Activated CD8-positive, alpha-beta T cell treated with anti-CD3 and anti-CD28 coated beads for 36 hours (primary cell): ENCODE measurements at regions not wholly inside any gene's neighbourhood (a gene's known extent, or its start where the extent isn't known, plus 50 kb on each side); places are given as distances from the start of the nearest gene placed in this dataset.
"Not testable (repeated sequence)": the region's sequence is repeated elsewhere in the genome, so short reads cannot be mapped to it uniquely, and the experiment has no call there.

Experiments used
- ATAC-seq: fragments of 200-7000 bp; cut with Tn5 transposase; one replicate; pipeline ENCODE4 v1.10.0; 2021; ENCODE audit warnings: mild to moderate bottlenecking, moderate library complexity
- CTCF ChIA-PET: fragments of 350-600 bp; sonication (Branson Sonifier 250); formaldehyde crosslinking; loops from one replicate; lab custom pipeline; 2021; ENCODE audit warnings: antibody characterized with exemption; lab: Charles Lee
- POLR2A ChIA-PET: fragments of 350-600 bp; sonication (Branson Sonifier 250); formaldehyde crosslinking; loops from one replicate; lab custom pipeline; 2021; ENCODE audit warnings: antibody characterized with exemption; lab: Charles Lee
- DNase-seq: peaks from one replicate; pipeline ENCODE4 v3.0.0-alpha.2; 2020
- H3K27ac Mint-ChIP-seq: one replicate; pipeline ENCODE4 v1.8.0; 2021; ENCODE audit warnings: mild to moderate bottlenecking, mixed read lengths
- H3K27me3 Mint-ChIP-seq: one replicate; pipeline ENCODE4 v1.8.0; 2021; ENCODE audit warnings: mixed read lengths
- H3K36me3 Mint-ChIP-seq: one replicate; pipeline ENCODE4 v1.8.0; 2021; ENCODE audit warnings: low read depth, mixed read lengths
- H3K4me1 Mint-ChIP-seq: one replicate; pipeline ENCODE4 v1.8.0; 2021; ENCODE audit warnings: low read depth, mixed read lengths
- H3K4me3 Mint-ChIP-seq: one replicate; pipeline ENCODE4 v1.8.0; 2021; ENCODE audit warnings: mild to moderate bottlenecking, moderate library complexity, mixed read lengths
- H3K9me3 Mint-ChIP-seq: one replicate; pipeline ENCODE4 v1.8.0; 2021; ENCODE audit warnings: mixed read lengths
- intact Hi-C: fragments of 100-400 bp; cut with micrococcal nuclease; formaldehyde crosslinking; loops from one replicate; pipeline ENCODE4 v1.10.0; 2022
- TF ChIP-seq, protein P1 (sequence below): fragments of 200-600 bp; IDR thresholded peaks from one replicate; pipeline ENCODE4 v1.8.0; 2022; ENCODE audit warnings: antibody characterized with exemption, mild to moderate bottlenecking

DNA sequence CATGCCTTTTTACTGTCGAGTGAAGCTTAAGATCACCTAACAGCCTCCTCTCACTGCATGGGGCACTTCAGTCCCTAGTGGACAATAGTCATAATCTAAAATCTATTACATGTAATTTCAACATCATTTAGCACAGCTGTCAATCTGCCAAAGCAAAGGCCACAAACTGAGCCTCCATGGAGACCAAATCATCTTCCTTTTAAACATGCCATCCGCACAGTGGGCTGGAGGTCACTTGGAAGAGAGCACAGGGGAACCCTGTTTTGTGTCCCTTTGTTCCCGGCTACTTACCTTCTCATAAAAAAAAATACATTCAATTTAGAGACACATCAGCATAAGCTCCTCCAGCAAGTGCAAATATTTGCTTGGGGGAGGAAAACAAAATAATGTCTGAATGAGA is 167.3 kb downstream of the SQOR start:
- DNase-seq (no peak), ATAC-seq (no peak)
- Mint-ChIP-seq H3K9me3 (no peaks in the 10 kb centered on the region), H3K27me3 (peaks cover 13% of the 10 kb centered on the region), H3K4me1 (no peaks in the 10 kb centered on the region), H3K27ac (no peak overlapping the region), H3K4me3 (no peak overlapping the region), H3K36me3 (no peaks in the 10 kb centered on the region)
- CTCF ChIA-PET, result interaction anchor here (1.1 kb wide), 2 partner anchors 12 to 87 kb away, joined by 3 to 4 read pairs; no protein-coding TSS in a partner anchor
- TF ChIP-seq, protein P1, sequence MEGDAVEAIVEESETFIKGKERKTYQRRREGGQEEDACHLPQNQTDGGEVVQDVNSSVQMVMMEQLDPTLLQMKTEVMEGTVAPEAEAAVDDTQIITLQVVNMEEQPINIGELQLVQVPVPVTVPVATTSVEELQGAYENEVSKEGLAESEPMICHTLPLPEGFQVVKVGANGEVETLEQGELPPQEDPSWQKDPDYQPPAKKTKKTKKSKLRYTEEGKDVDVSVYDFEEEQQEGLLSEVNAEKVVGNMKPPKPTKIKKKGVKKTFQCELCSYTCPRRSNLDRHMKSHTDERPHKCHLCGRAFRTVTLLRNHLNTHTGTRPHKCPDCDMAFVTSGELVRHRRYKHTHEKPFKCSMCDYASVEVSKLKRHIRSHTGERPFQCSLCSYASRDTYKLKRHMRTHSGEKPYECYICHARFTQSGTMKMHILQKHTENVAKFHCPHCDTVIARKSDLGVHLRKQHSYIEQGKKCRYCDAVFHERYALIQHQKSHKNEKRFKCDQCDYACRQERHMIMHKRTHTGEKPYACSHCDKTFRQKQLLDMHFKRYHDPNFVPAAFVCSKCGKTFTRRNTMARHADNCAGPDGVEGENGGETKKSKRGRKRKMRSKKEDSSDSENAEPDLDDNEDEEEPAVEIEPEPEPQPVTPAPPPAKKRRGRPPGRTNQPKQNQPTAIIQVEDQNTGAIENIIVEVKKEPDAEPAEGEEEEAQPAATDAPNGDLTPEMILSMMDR, result no peak
- intact Hi-C loops, result no loop called here
- POLR2A ChIA-PET, result no interaction called here

DNA sequence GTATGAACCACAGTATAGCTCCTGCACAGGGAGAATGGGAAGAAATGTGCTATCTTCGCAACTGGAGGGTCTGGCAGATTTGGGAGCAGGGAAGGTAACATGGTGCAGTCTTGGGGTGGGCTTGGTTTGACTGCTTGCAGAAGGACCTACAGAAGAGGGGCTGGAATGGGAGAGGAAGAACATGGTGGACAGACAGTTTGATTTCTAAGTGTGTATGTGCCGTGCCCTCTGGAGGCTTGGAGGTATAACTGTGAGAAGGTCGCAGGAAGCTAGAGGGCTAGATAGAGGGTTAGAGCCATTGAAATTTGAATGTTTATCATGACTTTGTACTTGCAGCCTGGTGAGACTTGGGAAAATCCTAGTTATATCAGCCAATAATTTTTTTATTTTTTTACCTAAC is 169.2 kb downstream of the SQOR start:
- no peaks in the 10 kb centered on the region for H3K4me1 Mint-ChIP-seq
- CTCF ChIA-PET, result no interaction called here
- peaks cover 11% of the 10 kb centered on the region for H3K27me3 Mint-ChIP-seq
- TF ChIP-seq, protein P1, result no peak
- POLR2A ChIA-PET, result no interaction called here
- no peaks in the 10 kb centered on the region for H3K9me3 Mint-ChIP-seq
- ATAC-seq (no peak), DNase-seq (no peak)
- intact Hi-C loops, result no loop called here
- no peak overlapping the region for H3K4me3 Mint-ChIP-seq
- H3K27ac Mint-ChIP-seq, result no peak overlapping the region
- no peaks in the 10 kb centered on the region for H3K36me3 Mint-ChIP-seq

DNA sequence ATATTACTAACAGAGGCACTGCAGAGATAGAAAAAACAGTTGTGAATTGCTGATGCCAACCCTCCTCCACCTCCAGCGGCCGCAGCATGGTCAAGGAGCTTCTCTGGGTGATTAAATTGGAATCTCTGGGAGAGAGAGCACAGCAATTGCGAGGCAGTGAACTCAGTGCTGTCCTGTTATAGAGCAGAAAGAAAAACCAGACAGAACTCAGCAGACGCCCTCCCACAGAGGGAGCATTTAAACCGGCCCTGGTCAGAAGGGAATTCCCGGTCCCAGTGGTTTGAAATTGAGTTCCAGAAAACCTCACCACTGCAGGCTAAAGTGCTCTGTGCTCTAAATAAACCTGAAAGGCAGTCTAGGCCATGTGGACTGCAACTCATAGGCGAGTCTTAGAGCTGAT is 175.4 kb downstream of the SQOR start:
- DNase-seq, result no peak
- CTCF ChIA-PET, result no interaction called here
- Mint-ChIP-seq H3K4me1 (no peaks in the 10 kb centered on the region), H3K27ac (no peak overlapping the region), H3K36me3 (no peaks in the 10 kb centered on the region), H3K9me3 (peaks cover 5% of the 10 kb centered on the region), H3K27me3 (peaks cover 7% of the 10 kb centered on the region), H3K4me3 (no peak overlapping the region)
- intact Hi-C loops, result no loop called here
- TF ChIP-seq, protein P1, result no peak
- ATAC-seq, result no peak
- POLR2A ChIA-PET, result interaction anchor here (0.6 kb wide), 1 partner anchor 251 kb away, joined by 3 read pairs; no protein-coding TSS in a partner anchor

DNA sequence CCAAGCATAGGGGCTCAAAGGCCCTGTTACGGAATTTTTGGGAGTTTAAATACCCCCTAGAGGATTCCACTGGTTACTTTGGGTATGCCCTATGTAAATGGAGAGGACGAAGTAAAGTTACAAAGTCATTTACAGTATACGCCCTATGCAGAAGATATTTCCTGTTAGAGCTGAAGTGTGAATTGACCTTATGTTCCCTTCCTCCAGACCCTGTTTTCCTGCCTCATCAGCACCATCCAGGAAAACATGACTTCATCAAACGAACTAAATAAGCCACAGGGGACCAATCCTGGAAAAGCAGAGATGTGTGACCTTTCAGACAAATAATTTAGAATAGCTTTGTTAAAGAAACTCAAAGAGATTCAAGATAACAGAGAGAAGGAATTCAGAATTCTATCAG is 177.4 kb downstream of the SQOR start:
- ATAC-seq (no peak), DNase-seq (no peak)
- Mint-ChIP-seq H3K4me3 (no peak overlapping the region), H3K9me3 (peaks cover 14% of the 10 kb centered on the region), H3K27me3 (peaks cover 6% of the 10 kb centered on the region), H3K27ac (no peak overlapping the region), H3K4me1 (no peaks in the 10 kb centered on the region), H3K36me3 (no peaks in the 10 kb centered on the region)
- intact Hi-C loops, result no loop called here
- POLR2A ChIA-PET, result no interaction called here
- CTCF ChIA-PET, result no interaction called here
- TF ChIP-seq, protein P1, result no peak

DNA sequence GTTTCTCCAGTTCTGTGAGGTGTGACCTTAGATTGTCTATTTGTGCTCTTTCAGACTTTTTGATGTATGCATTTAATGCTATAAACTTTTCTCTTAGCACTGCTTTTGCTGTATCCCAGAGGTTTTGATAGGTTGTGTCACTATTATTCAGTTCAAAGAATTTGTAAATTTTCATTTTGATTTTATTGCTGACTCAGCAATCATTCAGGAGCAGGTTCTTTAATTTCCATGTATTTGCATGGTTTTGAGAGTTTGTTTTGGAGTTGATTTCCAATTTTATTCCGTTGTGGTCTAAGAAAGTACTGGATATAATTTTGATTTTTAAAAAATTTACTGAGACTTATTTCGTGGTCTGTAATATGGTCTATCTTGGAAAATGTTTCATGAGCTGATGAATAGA is 182.7 kb downstream of the SQOR start:
- CTCF ChIA-PET, result interaction anchor here (0.6 kb wide), 1 partner anchor 1561 kb away, joined by 3 read pairs; no protein-coding TSS in a partner anchor
- intact Hi-C loops, result not testable (repeated sequence)

DNA sequence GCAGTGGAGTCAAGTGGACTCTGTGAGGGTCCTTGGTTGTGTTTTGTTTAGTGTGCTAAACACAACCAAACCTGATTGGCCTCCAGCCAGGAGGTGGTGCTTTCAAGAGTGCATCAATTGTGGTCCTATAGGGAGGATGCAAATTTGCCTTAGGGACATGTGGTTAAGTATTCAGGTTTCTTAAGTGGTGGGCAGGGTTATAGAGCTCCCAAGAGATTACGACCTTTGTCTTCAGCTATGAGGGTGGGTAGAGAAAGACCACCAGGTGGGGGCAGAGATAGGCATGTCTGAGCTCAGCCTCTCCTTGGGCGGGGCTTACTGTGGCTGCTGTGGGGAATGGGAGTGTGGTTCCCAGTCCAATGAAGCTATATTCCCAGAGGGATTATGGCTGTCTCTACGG is 186.6 kb downstream of the SQOR start:
- Mint-ChIP-seq H3K4me3 (no peak overlapping the region), H3K27ac (no peak overlapping the region), H3K9me3 (peaks cover 5% of the 10 kb centered on the region), H3K4me1 (no peaks in the 10 kb centered on the region), H3K36me3 (no peaks in the 10 kb centered on the region), H3K27me3 (peaks cover 13% of the 10 kb centered on the region)
- ChIA-PET POLR2A (no interaction called here), CTCF (no interaction called here)
- TF ChIP-seq, protein P1, result no peak
- ATAC-seq, result no peak
- intact Hi-C loops, result no loop called here
- no peak for DNase-seq

More for the DNA sequence above, 182.7 kb downstream of the SQOR start:
- H3K4me1 Mint-ChIP-seq, H3K27me3 Mint-ChIP-seq, H3K27ac Mint-ChIP-seq, H3K4me3 Mint-ChIP-seq, ATAC-seq, POLR2A ChIA-PET, DNase-seq, H3K36me3 Mint-ChIP-seq: not testable (repeated sequence)
- H3K9me3 Mint-ChIP-seq, result peaks cover 14% of the 10 kb centered on the region

DNA sequence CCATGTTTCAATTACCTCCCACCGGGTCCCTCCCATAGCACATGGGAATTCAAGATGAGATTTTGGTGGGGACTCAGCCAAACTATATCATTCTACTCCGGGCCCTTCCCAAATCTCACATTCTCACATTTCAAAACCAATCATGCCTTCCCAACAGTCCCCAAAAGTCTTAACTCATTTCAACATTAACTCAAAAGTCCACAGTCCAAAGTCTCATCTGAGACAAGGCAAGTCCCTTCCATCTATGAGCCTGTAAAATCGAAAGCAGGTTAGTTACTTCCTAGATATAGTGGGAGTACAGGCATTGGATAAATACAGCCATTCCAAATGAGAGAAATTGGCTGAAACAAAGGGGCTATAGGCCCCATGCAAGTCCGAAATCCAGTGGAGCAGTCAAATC is 188.1 kb downstream of the SQOR start:
- H3K36me3 Mint-ChIP-seq, DNase-seq, POLR2A ChIA-PET, H3K9me3 Mint-ChIP-seq, H3K4me3 Mint-ChIP-seq, CTCF ChIA-PET, ATAC-seq, intact Hi-C loops, H3K27ac Mint-ChIP-seq, H3K4me1 Mint-ChIP-seq: not testable (repeated sequence)
- H3K27me3 Mint-ChIP-seq, result peaks cover 13% of the 10 kb centered on the region
